ENCODE measurements at regions not wholly inside any gene's neighbourhood (a gene's known extent, or its start where the extent isn't known, plus 50 kb on each side); places are given as distances from the start of the nearest gene placed in this dataset.

DNA sequence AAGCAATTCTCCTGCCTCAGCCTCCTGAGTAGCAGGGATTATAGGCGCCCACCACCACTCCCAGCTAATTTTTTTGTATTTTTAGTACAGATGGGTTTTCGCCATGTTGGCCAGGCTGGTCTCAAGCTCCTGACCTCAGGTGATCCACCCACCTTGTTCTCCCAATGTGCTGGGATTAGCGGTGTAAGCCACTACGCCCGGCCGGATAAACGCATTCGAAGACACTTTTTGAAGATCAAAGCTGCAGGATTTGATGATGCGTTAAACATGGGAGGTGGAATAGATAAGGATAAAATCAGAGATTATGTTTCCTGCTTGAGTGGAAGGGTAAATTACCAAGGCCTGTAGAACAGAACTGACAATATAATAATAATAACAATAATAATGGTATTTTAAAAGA, 389.4 kb upstream of the POU3F1 start:
- H3K9me3 Mint-ChIP-seq: peaks cover 7 to 8% of the 10 kb centered on the region in 2 experiments
- H3K9ac ChIP-seq (ENCODE audit: extremely low read depth, insufficient read length, low read length): no peak overlapping the region
- H3K4ac ChIP-seq (ENCODE audit: low read depth, low read length): no peak overlapping the region
- no peak overlapping the region for H3K23ac ChIP-seq (ENCODE audit: insufficient read length, low read depth, low read length)
- TF ChIP-seq, protein P1, sequence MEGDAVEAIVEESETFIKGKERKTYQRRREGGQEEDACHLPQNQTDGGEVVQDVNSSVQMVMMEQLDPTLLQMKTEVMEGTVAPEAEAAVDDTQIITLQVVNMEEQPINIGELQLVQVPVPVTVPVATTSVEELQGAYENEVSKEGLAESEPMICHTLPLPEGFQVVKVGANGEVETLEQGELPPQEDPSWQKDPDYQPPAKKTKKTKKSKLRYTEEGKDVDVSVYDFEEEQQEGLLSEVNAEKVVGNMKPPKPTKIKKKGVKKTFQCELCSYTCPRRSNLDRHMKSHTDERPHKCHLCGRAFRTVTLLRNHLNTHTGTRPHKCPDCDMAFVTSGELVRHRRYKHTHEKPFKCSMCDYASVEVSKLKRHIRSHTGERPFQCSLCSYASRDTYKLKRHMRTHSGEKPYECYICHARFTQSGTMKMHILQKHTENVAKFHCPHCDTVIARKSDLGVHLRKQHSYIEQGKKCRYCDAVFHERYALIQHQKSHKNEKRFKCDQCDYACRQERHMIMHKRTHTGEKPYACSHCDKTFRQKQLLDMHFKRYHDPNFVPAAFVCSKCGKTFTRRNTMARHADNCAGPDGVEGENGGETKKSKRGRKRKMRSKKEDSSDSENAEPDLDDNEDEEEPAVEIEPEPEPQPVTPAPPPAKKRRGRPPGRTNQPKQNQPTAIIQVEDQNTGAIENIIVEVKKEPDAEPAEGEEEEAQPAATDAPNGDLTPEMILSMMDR (conservative IDR thresholded peaks at IDR 0.05): no peak
- no peak overlapping the region for H2AK5ac ChIP-seq (ENCODE audit: insufficient read length, low read length)
- H3K27ac ChIP-seq (ENCODE audit: insufficient read length, low read depth, low read length): no peak overlapping the region
- no peak overlapping the region for H4K8ac ChIP-seq (replicated peaks; ENCODE audit: insufficient read length, low read depth, low read length)
- H2BK120ac ChIP-seq (ENCODE audit: low read depth, low read length, poor library complexity, severe bottlenecking): no peak overlapping the region
- no peak overlapping the region for H2BK15ac ChIP-seq (ENCODE audit: low read depth, low read length)
- no peak overlapping the region for H4K91ac ChIP-seq (ENCODE audit: insufficient read length, low read depth, low read length)
- no CpG with 5 or more reads among the region's 9 CpGs for WGBS (ENCODE audit: extremely low coverage, insufficient read length, low lambda C conversion rate)
- H2BK5ac ChIP-seq (ENCODE audit: insufficient read length, low read length): no peak overlapping the region
- H3T11ph ChIP-seq (ENCODE audit: low read length): no peak overlapping the region
- no peak overlapping the region for H3K14ac ChIP-seq (ENCODE audit: insufficient read depth, low read length)
- H4K20me1 ChIP-seq (ENCODE audit: control insufficient read depth, insufficient read depth, insufficient read length): no peaks in the 10 kb centered on the region
- H3K4me3 Mint-ChIP-seq: no peak overlapping the region
- no peak for DNase-seq
- H2BK12ac ChIP-seq (ENCODE audit: insufficient read length, low read depth, low read length): no peak overlapping the region
- H3K79me1 ChIP-seq (ENCODE audit: insufficient read depth, low read depth, low read length, poor library complexity, severe bottlenecking): no peaks in the 10 kb centered on the region
- H3K27me3 ChIP-seq (ENCODE audit: insufficient read depth, low read length): no peaks in the 10 kb centered on the region
- H3K4me2 ChIP-seq (ENCODE audit: insufficient read depth, insufficient read length, low read length): no peak overlapping the region
- H2AFZ ChIP-seq (ENCODE audit: low read length): no peak overlapping the region
- H2BK20ac ChIP-seq (ENCODE audit: low read depth, low read length, poor library complexity, severe bottlenecking): no peak overlapping the region
- no peaks in the 10 kb centered on the region for H3K23me2 ChIP-seq (ENCODE audit: insufficient read length, low read depth, low read length, poor library complexity, severe bottlenecking)
- H3K36me3 Mint-ChIP-seq (ENCODE audit: insufficient read depth in 1 of 3, low read depth in 3 of 3): peaks cover 11 to 31% (median 14%) of the 10 kb centered on the region in 3 experiments
- H3K9me3 ChIP-seq (ENCODE audit: control insufficient read depth, low read depth, low read length): no peaks in the 10 kb centered on the region
- no peak overlapping the region for H3K56ac ChIP-seq (ENCODE audit: insufficient read length, low read depth, low read length)
- no peaks in the 10 kb centered on the region for H3K79me2 ChIP-seq (ENCODE audit: insufficient read depth, low read length)
- H3K4me1 ChIP-seq (ENCODE audit: insufficient read depth, low read length): no peaks in the 10 kb centered on the region; the same call in 1 of the 2 replicates
- no peak overlapping the region for H3K18ac ChIP-seq (ENCODE audit: insufficient read length, low read depth, low read length)
- H4K5ac ChIP-seq (ENCODE audit: insufficient read length, low read depth, low read length): no peak overlapping the region
- H3K27me3 Mint-ChIP-seq (ENCODE audit: low read depth): no peaks in the 10 kb centered on the region
- H3K27ac Mint-ChIP-seq: no peak overlapping the region
- peaks cover 40 to 42% of the 10 kb centered on the region in 2 experiments for H3K4me1 Mint-ChIP-seq

All from H9 (cell line).